Osteoblast (primary cell): ENCODE measurements at regions not wholly inside any gene's neighbourhood (a gene's known extent, or its start where the extent isn't known, plus 50 kb on each side); places are given as distances from the start of the nearest gene placed in this dataset.

Experiments
- DNase-seq: peaks from one replicate; pipeline ENCODE4 v3.0.0; 2011; ENCODE audit warnings: low spot score, mixed read lengths; ENCODE audit not compliant: insufficient read length; ENCODE audit errors: missing footprints
- H2AFZ ChIP-seq: 2 replicates; pipeline ENCODE4 v1.6.0; 2011; ENCODE audit warnings: mild to moderate bottlenecking, low read length
- H3K27ac ChIP-seq: 2 replicates; pipeline ENCODE4 v1.5.1; 2011; ENCODE audit warnings: mild to moderate bottlenecking, low read depth, low read length, moderate library complexity
- H3K27me3 ChIP-seq: 2 replicates; pipeline ENCODE4 v1.6.0; 2012; ENCODE audit warnings: mild to moderate bottlenecking, control low read depth, inconsistent platforms, low read length, moderate library complexity; ENCODE audit not compliant: insufficient read depth
- H3K36me3 ChIP-seq: 2 replicates; pipeline ENCODE4 v1.5.1; 2011; ENCODE audit warnings: mild to moderate bottlenecking, low read length, control low read depth, moderate library complexity; ENCODE audit not compliant: insufficient read depth
- H3K4me1 ChIP-seq: 2 replicates; pipeline ENCODE4 v1.5.1; 2011; ENCODE audit warnings: mild to moderate bottlenecking, low read length, control low read depth, moderate library complexity; ENCODE audit not compliant: insufficient read depth
- H3K4me2 ChIP-seq: 2 replicates; pipeline ENCODE4 v1.6.0; 2011; ENCODE audit warnings: mild to moderate bottlenecking, low read length; ENCODE audit not compliant: insufficient read depth
- H3K4me3 ChIP-seq: fragments of 200-600 bp; sonication (generic); 3 replicates; pipeline ENCODE4 v1.5.1; 2012; ENCODE audit warnings: mild to moderate bottlenecking, low read length, inconsistent platforms; ENCODE audit not compliant: insufficient read depth
- H3K79me2 ChIP-seq: 2 replicates; pipeline ENCODE4 v1.6.0; 2012; ENCODE audit warnings: mild to moderate bottlenecking, low read length, control low read depth, inconsistent platforms; ENCODE audit not compliant: insufficient read depth
- H3K9me3 ChIP-seq: 2 replicates; pipeline ENCODE4 v1.5.1; 2011; ENCODE audit warnings: low read depth, low read length, control low read depth
- H4K20me1 ChIP-seq: 2 replicates; pipeline ENCODE4 v1.6.0; 2012; ENCODE audit warnings: mild to moderate bottlenecking, low read length, control low read depth; ENCODE audit not compliant: insufficient read depth
- CTCF ChIP-seq: IDR thresholded peaks from 2 replicates; pipeline ENCODE4 v1.5.1; 2011; ENCODE audit warnings: mild to moderate bottlenecking, low read depth, low read length, moderate library complexity; ENCODE audit errors: extremely low read depth

- peak overlapping the region; percentile 30 for H3K4me2 ChIP-seq
- no peaks in the 10 kb centered on the region for H3K27me3 ChIP-seq
- no peaks in the 10 kb centered on the region for H4K20me1 ChIP-seq
- H3K36me3 ChIP-seq = no peaks in the 10 kb centered on the region
- peaks cover 20% of the 10 kb centered on the region for H3K4me1 ChIP-seq
- H3K4me3 ChIP-seq = peak overlapping the region; percentile 1
- no peaks in the 10 kb centered on the region for H3K9me3 ChIP-seq
- peak overlapping the region; percentile 41 for H2AFZ ChIP-seq
- no peaks in the 10 kb centered on the region for H3K79me2 ChIP-seq
- no peak for TF ChIP-seq CTCF
- H3K27ac ChIP-seq = peak overlapping the region; percentile 83
- no peak for DNase-seq
These were observed 121.5 kb upstream of the SPRY4 start for GRCh38 chr5:142446131-142446959.

- Histone ChIP-seq H3K4me2 (no peak overlapping the region), H4K20me1 (no peaks in the 10 kb centered on the region), H3K27ac (peak overlapping the region; percentile 83), H3K79me2 (no peaks in the 10 kb centered on the region), H3K36me3 (no peaks in the 10 kb centered on the region), H3K4me3 (no peak overlapping the region), H2AFZ (peak overlapping the region; percentile 64), H3K27me3 (no peaks in the 10 kb centered on the region), H3K9me3 (no peaks in the 10 kb centered on the region), H3K4me1 (peaks cover 20% of the 10 kb centered on the region)
- TF ChIP-seq CTCF = no peak
- no peak for DNase-seq
These were observed 120.4 kb upstream of the SPRY4 start for GRCh38 chr5:142445266-142445665.

- Histone ChIP-seq H3K36me3 (no peaks in the 10 kb centered on the region), H2AFZ (peak overlapping the region; percentile 55)
- no peak for DNase-seq
These were observed 116.8 kb upstream of the SPRY4 start for GRCh38 chr5:142441616-142442015.

More at GRCh38 chr5:142441616-142442015, 116.8 kb upstream of the SPRY4 start:
- Histone ChIP-seq H3K4me1 (peaks cover 15% of the 10 kb centered on the region), H3K27me3 (no peaks in the 10 kb centered on the region), H3K4me2 (no peak overlapping the region), H4K20me1 (no peaks in the 10 kb centered on the region), H3K9me3 (no peaks in the 10 kb centered on the region), H3K79me2 (no peaks in the 10 kb centered on the region), H3K27ac (no peak overlapping the region), H3K4me3 (no peak overlapping the region)
- TF ChIP-seq CTCF = no peak
